GM21717 (cell line): ENCODE measurements at regions not wholly inside any gene's neighbourhood (a gene's known extent, or its start where the extent isn't known, plus 50 kb on each side); places are given as distances from the start of the nearest gene placed in this dataset.
"Not testable (repeated sequence)": the region's sequence is repeated elsewhere in the genome, so short reads cannot be mapped to it uniquely, and the experiment has no call there.

Experiments
- ATAC-seq: cut with Tn5 transposase; IDR thresholded peaks from one replicate; pipeline ENCODE4 v1.9.1; 2021; ENCODE audit warnings: mild to moderate bottlenecking, moderate library complexity; ENCODE audit not compliant: unreplicated experiment

DNA sequence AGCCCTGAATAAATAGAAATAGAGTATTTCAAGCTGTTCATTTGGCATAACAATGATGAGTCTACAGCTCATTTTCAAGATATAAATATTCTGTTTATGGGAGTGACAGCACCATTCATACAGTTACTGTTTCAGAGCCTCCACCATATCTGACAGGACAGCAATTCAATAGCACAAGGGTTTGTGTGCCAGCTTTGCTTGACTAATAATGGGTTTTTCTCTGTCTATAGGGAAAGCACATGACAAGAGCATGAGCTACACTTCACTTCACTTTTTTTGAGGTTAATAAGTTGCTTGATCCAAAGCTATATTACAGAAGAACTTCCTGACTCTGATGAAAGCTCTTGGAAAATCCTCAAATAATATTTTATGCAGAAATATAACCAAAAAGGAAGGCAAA is 297.1 kb downstream of the RPIA start:
- ATAC-seq, result not testable (repeated sequence)

DNA sequence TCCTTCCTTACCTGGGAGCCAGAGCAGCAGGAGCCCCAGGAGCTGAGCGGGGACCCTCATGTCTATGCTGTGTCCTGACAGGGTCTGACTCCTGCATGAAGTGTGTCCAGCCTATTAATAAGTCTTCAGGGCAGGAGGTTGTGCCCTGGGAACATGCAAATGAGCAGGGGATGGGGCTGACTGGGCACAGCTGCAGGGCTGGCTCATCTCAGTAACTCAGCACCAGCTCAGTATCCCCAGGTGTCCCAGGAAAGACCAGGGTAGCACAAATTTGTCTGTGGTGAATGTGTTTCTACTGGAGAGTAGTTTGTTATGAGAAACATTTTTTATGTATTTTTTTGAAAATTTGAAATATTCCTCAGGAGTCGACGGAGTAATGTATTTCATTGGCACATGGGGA is 301.3 kb downstream of the RPIA start:
- not testable (repeated sequence) for ATAC-seq

DNA sequence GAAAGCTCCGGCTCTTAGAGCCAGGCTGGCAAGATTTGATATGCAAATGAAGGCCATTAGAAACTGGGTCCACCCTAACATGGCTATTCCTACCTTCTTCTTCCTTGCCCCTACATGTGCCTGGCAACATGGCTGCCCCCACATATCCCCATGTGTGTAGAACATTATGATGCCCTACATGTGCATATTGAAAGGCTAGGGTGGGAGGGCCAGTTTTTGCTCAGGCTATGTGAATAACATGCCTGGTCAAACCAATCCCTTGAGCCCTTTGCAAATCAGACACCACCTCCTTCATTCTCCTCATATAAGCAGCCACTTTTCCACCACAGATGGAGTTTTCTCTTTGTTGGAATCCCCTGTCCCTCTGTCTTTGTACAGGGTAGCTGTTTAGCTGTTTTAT is 303.4 kb downstream of the RPIA start:
- not testable (repeated sequence) for ATAC-seq

DNA sequence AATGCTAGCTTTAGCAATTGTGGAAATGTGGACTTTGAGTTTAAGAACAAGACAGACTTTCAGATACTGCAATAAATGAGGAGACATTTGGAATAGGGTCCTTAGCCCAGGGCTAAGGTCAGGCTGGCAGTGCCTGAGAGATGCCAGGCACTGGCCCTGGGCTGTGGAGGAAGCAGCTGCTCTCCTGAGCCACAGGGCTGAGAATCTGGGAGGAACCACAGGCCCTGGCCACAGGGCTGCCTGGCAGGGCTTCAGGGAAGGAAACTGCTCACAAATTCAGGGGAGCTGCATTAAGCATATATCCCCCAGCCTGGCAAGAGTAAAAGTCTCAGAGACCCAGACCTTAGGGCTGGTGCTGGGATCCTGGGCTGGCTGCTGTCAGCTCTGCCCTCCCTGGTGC is 305.1 kb downstream of the RPIA start:
- ATAC-seq, result not testable (repeated sequence)

DNA sequence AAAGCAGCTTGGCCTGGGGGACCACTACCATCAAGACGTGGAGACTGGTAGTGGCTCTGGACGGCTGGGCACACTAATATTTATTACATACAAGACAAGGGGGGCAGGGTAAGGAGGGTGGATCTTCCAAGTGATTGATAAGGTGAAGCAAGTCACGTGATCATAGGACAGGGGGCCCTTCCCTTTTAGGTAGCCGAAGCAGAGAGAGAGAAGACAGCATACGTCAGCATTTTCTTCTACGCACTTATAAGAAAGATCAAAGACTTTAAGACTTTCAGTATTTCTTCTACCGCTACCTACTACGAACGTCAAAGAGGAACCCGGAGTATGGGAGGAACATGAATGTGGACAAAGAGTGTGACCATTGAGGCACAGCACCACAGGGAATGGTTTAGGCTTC is 307.9 kb downstream of the RPIA start:
- ATAC-seq, result no peak

DNA sequence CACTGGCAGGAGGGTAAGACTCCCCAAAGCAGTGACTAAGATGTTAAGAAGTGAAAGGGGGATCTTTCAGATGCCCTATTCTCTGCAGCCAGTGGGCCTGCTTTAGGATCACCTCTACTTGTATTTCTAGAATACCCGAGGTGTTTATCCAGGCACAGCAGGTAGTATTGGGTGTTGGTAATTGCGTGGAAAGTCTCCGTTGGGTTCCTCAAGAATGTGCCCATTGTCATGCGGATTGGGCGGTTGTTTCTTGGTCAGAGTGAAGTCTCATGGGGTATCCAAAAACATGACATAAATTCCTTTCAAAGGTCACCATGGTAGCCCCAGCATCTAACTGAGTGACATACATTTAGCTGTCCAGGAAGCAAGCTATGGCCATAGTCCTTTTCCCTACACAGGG is 308.8 kb downstream of the RPIA start:
- ATAC-seq, result no peak

DNA sequence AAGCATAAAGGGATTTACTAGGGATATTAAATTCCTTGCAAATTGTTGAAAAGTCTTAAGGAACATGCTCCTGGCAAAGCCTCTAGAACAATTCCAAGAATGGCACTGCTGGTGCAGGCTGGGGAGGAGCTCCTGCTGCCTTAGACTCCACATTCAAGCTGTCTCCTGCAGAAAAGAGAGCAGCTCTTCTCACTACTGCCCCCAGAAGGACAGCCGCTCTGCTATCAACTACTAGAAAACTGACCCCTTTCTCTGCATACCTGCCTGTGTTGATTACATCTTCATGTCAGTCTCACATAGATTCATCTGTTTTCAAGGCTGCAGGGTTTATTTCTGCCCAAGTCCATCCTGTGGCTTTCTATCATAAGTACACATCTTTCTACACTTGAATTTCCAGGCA is 312.8 kb downstream of the RPIA start:
- ATAC-seq, result not testable (repeated sequence)

DNA sequence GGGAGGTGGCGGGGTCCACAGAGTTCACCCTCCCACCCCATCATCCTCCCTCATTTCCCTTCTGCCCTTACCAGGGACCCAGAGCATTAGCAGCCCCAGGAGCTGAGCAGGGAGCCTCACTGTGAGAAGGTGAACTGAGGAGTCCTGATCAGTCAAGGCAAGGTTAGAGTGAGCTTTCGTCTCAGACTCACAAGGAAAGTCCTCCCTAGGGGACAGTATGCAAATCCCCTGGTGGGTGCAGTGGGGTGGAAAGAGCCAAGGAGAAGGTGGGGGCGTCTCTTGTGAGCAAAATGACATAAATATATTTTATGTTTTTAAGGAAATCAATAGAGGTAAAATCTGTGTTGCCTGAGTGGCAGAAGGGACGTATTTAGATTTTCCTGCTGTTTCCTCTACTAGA is 329.1 kb downstream of the RPIA start:
- not testable (repeated sequence) for ATAC-seq

DNA sequence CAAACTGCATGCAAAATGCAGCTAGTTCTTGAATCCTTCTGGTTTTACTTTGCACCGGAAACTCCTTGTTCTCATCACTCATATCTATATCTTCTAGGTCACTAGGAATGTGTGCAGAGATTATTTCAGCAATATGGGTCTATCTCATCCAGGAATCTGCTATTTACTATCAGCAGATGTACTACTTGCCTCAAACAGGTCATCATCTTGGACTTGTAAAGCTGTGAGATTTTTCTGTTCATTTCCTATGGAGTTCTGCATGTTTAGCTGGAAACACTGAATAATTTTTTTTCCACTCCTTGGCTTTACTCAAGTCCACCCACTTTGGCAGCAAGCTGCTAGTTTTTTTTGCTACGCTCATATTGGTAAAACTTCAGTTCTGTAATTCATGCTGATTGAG is 334.8 kb downstream of the RPIA start:
- not testable (repeated sequence) for ATAC-seq

DNA sequence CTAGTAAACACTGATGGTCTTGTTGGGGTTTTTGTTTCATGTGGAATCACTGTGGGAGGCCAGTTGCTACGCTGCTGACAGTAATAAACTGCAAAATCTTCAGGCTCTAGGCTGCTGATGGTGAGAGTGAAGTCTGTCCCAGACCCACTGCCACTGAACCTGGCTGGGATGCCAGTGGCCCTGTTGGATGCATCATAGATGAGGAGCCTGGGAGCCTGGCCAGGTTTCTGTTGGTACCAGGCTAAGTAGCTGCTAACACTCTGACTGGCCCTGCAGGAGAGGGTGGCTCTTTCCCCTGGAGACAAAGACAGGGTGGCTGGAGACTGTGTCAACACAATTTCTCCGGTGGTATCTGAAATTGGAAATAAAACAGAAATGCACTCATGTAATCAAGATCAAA is 335.6 kb downstream of the RPIA start:
- not testable (repeated sequence) for ATAC-seq

DNA sequence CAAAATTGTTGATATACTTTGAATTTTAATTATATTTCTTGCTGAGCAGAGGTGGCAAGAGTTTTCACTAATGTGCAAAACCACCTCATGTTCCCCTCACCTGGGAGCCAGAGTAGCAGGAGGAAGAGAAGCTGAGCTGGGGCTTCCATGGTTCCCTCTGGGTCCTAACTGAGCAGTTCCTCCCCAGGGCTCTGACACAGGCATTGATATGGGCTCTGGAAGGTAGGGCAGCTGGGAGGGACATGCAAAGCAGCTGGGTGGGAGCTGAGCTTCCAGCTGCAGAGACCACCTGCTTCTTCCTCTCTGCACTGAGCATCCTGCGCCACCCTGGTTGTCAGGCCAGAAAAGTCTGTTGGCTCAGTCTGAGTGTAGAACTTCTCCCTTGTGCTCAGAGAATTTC is 336.1 kb downstream of the RPIA start:
- not testable (repeated sequence) for ATAC-seq

DNA sequence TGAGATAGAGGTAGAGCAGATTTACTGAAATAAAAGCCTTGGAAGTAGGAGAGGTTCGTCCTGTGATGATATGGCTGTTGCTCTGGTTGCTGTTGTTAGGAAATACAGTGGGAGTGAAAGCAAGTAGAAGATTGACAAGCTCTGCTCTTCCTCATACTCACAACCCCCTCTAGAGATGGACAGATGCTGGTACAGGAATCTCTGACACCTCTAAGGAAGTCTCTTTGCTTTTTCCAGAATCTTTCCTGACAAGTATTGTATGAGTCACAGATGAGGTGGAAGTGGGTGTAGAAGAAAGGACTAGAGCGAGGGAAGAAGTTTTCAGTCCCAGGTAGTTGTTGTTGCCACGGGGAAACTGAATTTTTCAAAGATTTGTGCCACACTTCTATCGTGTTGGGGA is 337.8 kb downstream of the RPIA start:
- not testable (repeated sequence) for ATAC-seq

DNA sequence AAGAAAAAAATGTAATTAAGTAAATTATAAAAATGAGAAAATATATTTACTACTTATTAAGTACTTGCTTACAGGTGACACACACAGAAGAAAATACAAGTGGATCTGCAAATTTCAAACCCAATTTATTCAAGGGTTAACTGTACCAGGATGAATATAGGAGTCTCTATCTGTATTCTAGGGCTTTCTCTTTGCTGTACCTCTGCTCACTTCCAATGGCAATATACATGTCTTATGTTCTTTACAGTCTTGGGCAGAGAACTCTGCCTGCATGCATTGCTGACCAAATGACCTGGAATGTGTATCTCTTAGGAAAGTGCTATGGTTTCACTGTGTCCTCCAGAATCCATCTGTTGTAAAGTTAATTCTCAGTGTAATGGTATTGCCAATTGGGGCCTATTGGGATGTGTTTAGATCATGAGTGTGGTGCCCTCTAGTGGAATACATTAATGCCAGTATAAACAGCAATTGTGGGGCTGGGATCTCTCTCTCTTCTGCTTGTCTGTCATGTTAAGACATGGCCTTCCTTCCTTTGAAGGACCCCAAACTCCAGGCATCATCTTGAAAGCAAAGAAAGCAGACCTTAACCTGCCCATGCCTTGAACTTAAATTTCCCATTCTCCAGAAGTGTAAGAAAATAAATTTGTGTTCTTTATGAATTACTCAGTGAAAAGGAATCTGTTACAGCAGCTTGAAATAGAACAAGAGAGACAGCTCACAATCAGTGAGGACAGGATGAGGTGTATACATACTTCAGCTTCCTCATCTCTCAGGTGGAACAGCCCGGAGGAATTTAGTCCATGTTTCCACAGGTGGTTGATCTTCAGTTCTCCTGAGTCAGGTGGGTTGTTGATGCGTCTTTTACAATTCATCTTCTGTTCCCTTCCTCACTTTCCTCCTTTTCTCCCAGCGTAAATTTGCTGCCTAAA is 356.9 kb downstream of the RPIA start:
- ATAC-seq, result not testable (repeated sequence)

DNA sequence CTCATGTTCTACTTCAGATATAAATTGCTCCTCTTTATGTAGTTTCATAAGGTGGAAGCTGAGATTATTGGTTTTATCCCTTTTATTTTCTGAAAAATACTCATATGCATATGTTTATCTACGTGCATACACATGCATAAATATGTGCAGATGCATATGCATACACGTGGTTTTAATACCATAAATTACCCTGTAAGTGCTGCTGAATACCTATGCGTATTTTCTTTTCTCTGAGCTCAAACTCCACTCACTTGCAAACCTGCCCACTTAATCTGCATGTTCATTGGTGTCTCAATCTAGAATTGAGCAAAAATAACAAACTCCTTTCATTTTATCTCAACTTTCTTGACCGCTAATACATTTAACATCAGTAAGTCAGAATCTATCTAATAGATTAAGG is 367.1 kb downstream of the RPIA start:
- ATAC-seq, result not testable (repeated sequence)

DNA sequence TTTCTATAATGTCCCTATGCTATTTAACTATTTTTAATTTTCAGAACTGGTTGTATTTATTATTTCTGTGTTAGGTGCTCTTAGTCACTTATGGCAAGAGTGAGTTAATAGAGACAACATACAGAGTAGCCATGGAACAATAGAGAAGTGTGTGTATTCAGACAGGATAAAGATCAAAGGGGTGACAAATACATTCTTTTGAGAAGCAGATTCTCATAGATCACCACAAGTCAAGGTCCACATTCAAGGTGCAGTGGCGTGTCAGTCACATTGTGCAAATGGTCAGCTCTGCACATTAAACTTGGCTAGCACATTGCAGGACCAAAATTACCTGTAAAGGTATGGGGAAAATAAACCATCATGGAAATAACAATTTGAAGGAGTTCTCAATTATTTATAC is 369.7 kb downstream of the RPIA start:
- not testable (repeated sequence) for ATAC-seq

DNA sequence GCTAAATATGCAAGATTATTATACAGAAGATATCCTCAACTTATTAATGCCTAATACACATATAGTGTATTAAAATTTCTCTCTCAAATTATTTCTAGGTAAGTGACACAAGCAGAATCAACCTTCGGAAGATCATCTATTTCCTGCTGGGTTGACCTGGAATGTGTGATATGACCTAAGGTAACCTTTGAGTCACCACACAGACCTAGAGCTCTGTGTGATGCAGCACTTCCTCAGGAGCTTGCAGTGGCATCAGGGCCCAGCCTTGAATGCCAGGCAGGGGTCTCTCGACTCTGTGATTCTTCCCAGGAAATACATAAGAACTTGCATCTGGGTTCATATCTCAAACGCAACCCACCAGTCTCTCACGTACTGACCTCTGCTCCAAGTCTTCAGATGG is 385.3 kb downstream of the RPIA start:
- ATAC-seq, result not testable (repeated sequence)

DNA sequence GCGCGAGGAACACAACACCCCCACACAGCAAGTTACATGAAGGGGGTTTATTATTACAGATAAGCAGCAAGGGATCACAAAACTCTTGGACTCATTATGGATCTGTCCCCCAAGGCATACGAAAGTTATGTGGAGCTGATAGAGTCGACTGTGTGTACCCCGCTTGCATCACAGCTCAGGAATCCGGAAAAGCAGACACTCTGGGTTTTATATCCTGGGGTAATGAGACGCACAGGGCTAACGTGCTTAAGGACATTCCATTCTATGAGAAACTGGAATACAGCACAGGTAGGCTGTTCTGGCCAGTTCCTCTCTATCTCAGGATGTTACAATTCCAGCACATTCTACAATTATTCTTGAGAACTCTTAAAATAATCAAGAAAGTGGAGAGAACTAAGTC is 401.4 kb downstream of the RPIA start:
- not testable (repeated sequence) for ATAC-seq

DNA sequence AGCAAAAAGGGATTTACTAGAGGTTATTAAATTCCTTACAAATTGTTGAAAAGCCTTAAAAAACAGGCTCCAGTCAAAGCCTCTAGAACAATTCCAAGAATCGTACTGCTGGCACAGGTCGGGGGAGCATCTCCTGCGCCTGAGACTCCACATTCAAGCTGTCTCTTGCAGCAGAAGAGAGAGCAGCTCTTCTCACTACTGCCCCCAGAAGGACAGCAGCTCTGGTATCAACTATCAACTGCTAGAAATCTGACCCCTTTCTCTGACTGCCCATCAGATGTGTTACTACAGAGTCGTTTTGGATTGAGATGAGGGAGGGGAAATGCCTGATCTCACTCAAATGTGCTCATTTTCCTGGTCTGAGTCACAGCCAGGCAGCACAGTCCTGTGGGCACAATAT is 403.6 kb downstream of the RPIA start:
- ATAC-seq, result not testable (repeated sequence)

DNA sequence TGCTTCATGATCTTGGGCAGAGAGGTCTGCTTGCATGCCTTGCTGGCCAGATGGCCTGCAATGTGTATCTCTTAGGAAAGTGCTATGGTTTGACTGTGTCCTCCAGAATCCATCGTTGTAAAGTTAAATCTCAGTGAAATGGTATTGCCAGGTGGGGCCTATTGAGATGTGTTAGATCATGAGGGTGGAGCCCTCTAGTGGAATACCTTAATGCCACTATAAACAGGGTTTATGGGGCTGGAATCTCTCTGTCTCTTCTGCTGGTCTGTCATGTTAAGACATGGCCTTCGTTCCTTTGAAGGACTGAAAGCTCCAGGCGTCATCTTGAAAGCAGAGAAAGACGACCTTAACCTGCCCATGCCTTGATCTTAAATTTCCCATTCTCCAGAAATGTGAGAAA is 411.1 kb downstream of the RPIA start:
- not testable (repeated sequence) for ATAC-seq

DNA sequence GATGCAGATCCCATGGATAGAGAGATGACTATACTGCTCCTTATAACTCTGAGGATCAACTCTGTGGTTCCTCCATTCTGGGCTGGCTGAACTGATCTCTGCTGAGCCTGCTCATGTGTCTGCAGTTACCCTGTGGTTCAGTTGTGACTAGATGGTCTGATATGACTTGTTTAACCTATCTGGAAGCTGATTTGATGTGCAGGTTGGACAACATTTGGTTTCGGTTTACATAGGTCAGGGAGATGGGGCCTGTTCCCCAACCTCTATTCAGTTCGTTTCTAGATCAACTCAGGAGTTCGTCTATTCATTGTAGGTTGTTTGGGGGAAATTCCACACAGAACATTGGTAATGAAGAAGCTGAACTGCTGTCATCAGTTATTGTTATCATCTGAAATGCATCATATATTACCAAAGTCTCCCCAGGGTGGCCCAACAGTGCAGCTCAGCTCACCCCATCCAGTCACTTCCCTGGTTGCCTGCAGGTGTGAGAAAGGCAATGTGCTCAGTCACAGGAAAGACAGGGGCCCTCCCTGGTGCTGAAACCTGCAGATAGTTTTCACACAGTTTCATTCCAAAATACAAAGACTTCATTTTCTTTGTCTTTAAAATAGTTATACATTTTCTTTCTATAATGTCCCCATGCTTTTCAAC is 415.0 kb downstream of the RPIA start:
- not testable (repeated sequence) for ATAC-seq

DNA sequence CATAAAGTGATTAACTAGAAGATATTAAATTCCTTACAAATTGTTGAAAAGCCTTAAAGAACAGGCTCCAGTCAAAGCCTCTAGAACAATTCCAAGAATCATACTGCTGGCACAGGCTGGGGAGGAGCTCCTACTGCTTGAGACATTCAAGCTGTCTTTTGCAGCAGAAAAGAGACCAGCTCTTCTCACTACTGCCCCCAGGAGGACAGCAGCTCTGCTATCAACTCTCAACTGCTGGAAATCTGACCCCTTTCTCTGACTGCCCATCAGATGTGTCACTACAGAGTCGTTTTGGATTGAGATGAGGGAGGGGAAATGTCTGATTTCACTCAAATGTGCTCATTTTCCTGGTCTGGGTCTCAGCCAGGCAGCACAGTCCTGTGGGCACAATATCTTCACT is 421.0 kb downstream of the RPIA start:
- not testable (repeated sequence) for ATAC-seq

DNA sequence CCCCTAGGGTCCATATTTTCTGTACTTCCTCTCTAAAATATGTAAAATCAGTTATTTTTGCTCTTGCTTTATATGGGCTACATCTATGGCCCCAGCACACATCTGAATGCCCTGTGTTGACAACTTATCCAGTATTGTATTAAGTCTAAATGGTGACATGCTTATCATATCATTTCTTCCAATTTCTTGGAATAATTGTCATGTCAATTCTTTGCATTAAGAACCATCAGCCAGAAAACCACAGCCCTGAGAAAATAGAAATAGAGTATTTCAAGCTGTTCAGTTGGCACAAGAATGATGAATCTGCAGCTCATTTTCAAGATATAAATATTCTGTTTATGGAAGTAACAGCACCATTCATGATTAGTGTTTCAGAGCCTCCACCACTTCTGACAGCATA is 421.8 kb downstream of the RPIA start:
- ATAC-seq, result not testable (repeated sequence)
